ENCODE measurements at regions not wholly inside any gene's neighbourhood (a gene's known extent, or its start where the extent isn't known, plus 50 kb on each side); places are given as distances from the start of the nearest gene placed in this dataset.

DNA sequence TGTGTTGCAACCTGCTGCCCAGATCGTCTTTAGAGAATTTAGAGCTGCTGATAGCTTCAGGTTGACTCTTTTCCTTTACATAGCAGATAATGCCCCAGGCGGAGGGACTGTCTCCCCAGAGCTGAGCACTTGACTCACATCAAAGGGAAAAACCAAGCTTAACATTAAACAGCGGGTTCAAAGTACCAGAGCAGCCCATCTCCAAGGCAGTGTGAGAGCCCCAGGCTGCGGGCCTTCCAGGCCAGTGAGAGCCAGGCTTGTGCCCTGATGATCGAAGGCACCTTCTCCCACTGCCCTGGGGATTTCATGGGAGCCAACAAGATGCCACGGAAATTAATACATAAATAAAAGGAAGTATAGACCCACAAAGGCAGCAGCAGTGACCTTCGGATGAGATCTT is 275.6 kb downstream of the XXYLT1 start:
- no peak for DNase-seq (ENCODE audit: low read depth)

DNA sequence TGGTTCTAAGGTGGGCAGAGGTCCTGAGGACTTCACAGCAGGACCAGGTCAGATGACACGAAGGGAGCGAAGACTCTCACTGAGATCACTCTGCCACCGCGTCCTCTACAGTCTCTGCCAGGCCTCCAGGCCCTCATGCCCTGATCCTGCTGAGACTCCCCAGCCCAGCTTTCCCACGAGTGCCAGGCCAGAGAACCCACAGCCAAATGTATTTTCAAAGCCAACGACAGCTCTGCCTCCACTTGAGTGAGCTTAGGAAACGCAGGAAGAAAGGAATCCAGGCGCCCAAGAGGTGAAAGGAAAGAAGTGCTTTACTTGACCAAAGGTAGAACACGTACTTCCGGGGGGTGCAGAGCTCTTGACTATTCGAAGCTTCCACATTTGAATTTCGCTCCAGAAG is 275.0 kb downstream of the XXYLT1 start:
- DNase-seq (ENCODE audit: low read depth), result no peak

DNA sequence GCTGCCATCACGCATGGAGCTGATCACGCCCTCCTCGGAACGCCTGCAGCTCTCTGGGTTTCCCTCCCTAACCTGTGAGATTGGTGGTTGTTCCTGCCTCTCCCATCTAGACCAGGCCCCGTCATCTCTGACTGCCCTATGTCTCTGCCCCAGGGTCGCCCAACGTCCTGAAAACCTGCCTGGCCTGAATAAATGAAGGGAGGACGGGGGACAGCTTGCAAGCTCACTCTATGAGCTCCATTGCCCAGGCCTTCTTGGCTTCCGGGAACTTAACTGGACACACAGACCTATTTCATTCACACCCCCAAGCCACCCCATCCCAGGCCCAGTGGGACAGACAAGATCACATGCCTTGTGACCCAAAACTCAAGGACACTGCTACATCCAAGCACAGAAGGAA is 274.2 kb downstream of the XXYLT1 start:
- DNase-seq (ENCODE audit: low read depth), result no peak

DNA sequence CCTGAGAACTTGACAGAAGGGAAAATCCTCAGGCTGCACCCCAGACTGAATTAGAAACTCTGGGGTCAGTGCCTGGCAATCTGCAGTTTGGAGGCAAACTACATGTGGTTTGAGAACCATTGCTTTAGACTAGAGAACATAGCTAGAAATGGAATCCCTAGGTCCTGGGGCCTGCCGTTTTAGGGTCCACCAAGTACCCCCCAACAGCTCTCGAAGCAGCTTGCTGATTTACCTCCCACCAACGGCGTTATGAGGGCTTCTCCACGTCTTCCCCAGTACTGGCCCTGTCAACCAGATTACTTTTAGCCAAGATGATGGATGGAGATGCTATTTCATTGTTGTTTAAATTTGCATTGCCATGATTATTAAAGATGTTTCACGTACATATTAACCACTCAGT is 272.5 kb downstream of the XXYLT1 start:
- DNase-seq (ENCODE audit: low read depth), result no peak

DNA sequence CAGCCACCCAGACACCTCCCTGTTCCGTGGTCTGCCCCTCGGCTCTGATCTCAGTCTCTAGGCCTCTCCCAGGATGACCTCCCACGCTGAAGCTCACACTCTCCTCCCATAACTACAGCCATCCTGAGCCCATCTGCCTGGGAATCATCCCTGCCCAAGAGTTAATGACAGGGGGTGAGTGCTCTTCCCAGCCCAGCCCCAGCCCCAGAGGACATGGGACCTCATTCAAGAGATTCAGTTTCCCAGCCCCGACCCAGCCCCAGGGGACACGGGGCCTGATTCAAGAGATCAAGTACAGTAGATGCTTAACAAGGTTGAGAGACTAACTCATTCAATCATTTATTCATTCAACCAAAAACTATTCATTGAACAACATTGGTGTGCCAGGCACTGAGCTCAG is 272.0 kb downstream of the XXYLT1 start:
- DNase-seq (ENCODE audit: low read depth), result no peak

DNA sequence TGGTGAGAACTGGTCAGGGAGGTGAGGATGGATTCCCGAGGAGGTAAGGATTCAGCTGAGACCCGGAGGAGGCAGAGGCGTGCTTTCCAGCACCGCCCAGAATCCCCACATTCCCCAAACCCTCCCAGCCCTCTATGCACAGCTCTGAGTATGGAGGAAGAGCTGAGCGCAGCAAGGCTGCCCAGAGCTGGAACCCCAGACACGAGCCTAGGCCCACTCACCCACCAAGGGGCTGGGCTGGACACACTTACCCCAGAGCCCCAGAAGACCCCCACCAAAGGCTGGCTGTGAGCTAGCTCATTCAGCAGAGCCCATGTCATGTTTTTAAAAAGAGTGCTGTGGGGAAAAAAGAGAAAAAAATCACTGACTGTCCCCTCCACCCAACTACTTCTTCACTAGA is 271.5 kb downstream of the XXYLT1 start:
- DNase-seq (ENCODE audit: low read depth), result no peak

DNA sequence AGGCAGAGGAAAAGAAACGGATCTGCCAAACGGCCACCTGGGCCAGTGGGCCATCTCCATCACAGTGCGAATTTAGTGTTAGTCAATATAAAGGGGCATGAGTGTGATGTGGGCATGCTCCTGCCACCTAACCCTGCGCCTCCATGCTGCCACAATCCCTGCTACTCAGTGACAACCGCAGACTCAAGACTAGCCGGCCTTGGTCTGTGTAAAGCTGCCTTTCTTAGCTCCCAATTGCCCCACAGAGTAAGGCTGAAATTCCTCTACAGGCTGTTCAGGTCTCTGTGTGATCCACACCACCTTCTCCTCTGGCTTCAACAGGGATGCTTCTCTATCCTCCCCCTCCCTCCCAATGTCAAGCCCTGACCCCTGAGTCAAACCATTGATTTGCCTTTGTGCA is 269.7 kb downstream of the XXYLT1 start:
- no peak for DNase-seq (ENCODE audit: low read depth)

DNA sequence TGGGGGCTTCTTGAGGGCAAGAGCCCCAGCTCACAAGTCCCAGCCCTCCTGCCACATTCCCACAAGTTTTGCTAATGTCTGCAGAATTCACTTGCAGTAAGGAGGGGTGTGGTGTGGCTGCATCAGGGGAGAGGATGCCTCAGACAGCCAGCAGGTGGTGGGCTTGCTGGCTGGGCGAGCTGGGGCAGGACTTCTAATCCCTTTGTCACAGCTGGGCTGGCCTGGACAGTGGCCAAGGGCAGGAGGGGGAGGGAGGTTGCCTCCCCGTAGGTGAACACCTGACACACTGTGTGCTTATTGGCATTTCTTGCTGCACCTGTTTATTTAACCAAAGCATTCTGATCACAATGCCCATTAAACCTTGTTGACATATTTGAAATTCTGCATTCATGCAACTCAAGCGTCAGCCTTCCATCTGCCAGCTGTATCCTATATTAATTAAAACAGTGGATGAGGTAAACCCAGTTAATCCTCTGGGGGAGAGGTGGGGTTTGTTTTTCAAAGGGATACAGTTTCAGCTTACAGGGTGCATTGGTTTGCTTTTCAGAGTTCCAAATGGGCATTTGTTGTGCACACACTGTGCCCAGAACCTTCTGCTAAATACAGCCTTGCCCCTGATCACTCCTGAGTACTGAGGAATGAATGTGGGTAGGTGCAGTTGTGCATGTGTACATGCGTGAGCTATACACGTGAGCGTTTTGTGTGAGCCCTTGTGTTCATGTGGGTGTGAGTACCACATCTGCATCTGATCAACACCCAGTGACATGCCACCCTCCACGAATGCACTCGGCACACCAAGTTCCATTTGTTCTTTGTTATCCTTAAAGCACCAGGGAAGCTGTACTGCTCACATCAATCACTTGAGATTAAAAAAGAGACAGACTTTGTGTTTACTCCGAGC is 268.7 kb downstream of the XXYLT1 start:
- peak; percentile 37 for DNase-seq (ENCODE audit: low read depth)

DNA sequence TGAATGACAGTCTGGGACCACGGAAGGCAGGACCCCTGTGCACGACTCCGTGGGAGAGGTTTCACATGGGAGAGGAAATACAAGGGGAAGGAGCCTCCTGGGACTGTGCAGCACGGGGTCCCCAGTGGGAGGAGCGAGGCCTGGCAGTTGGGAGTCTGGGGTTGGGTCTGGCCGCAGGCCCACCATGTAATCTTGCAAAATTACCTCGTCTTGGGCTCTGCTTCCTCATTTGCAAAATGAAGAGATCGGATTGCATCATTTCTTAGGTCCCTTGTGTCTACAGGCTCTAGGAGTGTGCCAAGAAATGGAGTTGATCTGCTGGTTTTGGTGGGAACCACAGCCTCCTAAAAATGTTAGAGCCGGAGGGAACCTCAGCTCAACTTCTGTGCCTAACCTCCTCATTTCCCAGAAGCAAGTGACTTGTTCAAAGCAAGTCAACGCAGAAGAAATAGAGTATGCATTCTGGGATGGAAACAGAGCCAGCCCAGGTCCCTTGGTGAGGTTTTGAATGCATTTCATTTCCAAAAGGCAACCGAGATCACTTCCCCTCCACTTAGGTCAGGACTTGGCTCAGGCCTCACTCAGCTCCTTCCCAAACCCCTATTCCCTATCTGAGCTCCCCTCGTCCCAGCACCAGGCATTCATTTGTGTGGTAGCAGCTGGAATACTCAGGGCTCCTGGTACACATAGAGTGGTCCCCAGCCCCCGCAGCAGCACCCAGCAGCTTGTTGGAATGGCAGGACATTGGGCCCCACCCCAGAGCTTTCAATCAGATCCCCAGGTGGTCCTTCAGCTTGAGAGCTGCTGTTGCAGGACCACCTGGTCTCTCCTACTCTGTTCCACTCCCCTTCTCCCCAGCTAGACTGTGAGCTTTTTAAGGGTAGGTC is 267.7 kb downstream of the XXYLT1 start:
- peak; percentile 83 for DNase-seq (ENCODE audit: low read depth)

DNA sequence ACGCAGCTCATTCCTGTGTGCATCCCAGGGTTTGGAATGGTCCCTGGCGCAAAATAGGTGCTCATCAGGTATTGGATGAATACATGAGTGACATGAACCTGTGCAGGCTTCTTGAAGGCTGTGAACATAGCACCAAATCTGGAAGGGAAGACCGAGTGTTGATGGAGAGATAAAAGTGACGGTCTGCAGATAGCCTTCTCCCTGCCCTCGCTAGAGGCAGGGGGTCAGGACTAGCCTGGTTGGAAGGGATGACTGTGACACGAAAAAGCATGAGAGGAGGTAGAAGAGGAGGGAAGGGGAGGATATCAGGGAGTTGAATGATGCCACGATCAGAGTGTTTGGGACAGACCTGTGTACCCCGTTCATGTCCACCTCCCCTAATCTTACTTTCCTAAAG is 267.1 kb downstream of the XXYLT1 start:
- DNase-seq (ENCODE audit: low read depth), result no peak

DNA sequence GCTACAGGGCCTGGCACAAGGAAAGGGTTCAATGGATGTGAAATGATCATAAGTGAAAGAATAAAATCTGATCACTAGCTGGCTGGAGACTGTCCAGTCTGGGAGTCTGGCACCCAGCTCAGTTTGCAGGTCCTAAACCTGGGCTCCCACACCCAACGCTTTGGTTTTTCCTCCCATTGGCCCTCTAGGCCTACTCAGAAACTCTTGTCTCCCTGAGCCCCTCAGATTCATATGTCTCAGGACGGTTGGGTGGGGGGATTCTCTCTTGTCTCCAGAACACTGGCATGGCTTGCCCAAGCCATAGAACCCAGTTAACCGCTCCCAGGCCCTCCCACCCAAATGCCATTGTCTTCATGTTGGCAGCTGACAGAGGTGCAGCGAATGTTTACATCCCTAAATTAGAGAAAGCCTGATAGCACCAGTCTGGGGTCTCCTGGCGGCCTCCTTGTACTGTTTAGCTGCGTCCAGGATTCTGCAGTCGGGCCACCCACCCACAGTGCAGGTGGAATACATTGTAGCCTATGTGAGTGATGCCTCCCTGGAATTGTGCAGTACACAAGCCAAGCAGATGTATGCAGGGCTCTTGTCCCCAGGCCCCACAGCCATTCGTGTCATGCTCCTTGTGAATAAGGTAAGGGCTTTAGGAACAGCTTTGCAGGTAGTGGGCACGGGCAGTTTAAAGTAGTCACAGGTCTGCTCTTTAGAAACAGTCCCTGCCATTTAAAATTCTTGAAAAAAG is 266.3 kb downstream of the XXYLT1 start:
- no peak for DNase-seq (ENCODE audit: low read depth)

DNA sequence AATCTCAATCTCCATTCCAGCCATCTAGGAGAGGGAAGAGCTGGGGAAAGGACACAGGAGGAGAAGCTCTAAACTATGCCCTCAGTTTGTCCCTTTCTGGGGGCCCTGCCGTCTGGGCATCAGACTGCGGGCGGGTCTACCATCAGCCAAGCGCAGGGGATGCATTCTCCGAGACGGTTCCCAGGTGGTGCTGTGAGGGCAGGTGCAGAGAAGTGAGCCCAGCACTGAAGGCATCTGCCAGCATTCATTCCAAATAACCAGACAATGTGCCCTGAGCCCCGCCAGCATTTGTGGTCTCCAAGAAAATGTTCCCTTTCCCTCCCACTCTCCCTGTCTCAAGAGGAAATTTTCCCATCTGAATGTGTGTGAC is 265.7 kb downstream of the XXYLT1 start:
- no peak for DNase-seq (ENCODE audit: low read depth)

DNA sequence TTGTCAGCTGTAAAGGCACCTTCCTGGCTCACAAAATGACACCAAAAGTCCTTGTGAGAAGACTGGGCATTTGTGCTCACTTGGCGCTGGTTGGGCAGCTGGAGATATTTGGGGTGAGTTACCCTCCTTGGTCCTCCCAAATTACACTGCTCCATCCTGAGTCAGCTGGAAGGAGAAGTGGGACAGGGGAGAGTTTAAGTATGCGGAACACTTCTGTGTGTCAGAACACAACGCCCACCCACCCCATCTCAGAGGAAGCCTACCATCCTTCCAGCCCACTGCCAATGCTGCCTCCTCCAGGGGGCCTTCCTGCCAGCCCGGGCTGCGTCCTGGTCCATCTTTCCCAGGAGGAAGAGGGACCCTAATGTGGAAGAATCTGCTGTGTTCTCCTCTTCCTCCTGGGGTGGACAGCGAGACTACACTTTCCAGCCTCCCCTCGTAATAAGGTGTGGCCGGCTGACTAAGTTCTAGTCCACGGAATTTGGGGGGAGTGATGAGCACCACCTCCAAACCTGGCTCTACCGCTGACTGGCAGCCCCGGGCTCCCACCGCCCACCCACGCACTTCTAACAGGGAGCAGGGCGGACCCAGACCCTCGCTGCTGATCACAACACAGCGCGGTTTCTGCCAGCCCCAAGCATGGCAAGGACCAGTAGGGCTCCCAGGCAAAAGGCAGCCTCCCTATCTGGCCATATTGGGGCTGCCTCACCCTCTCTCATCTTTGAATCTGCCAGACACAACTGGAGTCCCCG is 265.0 kb downstream of the XXYLT1 start:
- DNase-seq (ENCODE audit: low read depth), result no peak

DNA sequence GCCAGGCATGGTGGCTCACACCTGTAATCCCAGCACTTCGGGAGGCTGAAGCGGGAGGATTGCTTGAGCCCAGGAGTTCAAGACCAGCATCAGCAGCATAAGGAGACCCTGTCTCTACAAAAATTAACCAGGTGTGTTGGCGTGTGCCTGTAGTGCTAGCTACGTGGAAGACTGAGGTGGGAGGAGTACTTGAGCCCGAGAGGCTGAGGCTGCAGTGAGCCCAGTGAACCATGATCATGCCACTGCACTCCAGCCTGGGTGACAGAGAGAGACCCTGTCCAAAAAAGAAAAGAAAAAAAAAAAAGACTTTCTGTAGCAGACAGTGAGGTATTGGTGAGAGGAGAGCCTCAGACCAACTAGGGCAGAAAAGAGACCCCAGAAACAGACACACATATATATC is 263.8 kb downstream of the XXYLT1 start:
- no peak for DNase-seq (ENCODE audit: low read depth)

DNA sequence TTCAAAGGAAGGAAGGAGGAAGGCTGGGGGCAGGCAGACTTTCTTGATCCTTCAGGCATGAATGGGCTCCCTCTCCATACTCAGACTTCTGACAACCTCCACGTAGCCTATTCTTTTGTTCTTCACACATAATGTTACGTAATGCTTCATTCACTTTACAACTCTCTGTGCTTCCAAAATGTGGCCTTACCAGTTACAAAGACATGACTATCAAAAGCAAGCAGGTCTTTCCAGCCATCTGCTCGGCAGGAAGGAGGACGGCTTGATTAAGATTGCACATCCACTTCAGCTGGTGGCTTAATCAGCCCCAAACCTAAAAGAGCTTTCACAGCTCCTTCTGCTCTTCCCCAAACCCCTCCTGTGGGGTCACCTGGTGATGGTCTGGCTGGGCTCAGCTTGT is 263.2 kb downstream of the XXYLT1 start:
- no peak for DNase-seq (ENCODE audit: low read depth)

DNA sequence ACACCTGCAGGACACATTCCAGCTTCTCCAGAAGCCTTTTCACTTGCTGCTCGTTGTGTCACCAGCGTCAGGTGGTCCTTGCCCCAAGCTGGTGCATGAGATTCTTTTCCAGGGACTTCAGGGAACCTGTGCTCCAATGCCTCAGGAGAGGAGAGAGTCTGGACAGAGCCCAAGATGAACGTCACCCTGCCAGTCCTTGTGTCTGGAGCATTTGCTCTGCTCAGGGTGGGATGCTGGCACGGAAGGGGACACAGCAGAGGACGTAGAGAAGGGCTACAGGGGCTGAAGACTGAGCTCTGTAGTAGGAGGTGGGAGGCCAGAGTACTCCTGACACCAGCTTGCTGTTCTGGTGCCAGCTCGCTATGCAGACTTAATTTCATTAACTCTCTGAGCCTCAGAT is 262.1 kb downstream of the XXYLT1 start:
- DNase-seq (ENCODE audit: low read depth), result no peak

DNA sequence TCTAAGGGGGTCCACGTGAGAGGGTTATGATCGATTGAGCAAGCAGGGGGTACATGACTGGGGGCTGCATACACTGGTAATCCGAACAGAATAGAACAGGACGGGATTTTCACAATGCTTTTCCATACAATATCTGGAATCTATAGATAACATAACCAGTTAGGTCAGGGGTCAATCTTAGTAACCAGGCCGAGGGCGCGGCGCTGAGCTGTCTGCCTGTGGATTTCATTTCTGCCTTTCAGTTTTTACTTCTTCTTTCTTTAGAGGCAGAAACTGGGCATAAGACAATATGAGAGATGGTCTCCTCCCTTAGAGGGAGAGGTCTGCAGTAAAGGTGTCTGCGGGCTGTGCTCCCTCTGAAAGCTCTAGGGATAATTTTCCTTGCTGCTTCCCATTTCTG is 261.3 kb downstream of the XXYLT1 start:
- no peak for DNase-seq (ENCODE audit: low read depth)

DNA sequence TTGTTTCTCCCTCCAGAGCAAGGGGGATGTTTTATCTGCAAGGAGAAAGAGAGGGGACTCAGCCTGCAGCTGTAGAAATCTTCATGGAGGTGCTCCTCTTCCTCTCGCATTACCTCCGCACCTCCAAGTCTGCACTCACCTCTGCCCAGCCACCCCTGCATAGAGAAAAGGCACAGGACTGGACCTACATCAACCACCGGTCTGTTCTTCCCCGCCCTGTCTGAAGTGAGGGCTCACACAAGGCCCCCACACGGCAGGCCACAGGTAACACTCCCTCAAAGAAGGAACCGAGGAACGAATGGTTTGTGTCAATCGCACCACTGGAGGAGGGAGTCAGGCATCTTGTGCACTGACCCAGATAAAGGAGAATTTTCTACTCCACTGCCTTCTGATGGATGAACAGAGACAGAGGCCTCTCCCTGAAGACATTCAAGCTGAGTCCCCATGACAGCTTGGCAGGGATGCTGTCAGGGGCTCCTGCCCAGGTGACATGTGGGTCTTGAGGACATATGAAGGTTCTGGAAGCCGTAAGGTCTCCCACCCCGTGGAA is 260.3 kb downstream of the XXYLT1 start:
- no peak for DNase-seq (ENCODE audit: low read depth)

DNA sequence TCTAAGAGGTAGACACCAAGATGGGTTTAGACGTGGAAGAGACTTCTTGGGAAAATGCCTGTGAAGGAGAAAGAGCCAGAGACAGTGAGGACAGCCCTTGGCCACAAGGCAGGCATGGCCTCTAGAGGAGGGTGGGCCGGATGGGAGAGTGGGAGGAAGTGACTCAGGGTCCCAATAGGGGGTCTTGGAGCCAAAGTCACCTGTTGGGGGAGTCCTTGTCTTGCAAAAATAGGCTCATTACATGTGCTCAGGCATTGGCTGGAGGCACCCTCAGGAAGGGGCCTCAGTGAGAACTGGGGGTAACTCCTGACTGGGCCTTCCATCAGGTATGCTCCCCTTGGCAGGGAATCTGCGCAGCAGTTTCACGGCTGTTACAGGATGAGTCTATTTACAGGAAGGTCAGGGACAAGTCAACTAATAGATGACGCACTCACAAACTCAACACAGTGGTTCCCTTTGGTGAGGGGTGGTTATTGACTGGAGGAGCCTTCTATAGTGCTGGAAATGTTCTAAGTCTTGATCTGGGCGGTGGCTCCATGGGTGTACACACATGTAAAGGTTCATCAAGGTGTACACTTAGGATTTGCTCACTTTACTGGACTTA is 259.6 kb downstream of the XXYLT1 start:
- no peak for DNase-seq (ENCODE audit: low read depth)

DNA sequence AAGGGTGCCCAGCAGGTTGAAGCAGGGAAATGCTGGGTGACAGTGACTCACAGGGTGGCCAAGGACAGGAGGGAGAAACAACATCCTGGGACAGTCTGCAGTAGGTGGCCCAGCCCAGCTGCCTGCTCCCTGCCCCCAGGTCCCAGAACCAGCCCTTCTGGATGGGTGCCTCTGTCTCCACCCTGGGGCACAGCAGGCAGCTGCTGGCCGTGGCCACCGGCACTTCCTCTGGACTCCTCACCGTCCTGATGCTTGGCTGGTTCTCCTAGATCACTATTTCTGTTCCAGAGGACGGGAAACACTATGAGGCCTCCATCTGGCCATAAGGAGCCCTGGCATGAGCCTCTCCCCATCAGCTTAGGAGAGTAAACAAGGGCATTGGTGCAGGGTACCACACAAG is 258.9 kb downstream of the XXYLT1 start:
- no peak for DNase-seq (ENCODE audit: low read depth)

DNA sequence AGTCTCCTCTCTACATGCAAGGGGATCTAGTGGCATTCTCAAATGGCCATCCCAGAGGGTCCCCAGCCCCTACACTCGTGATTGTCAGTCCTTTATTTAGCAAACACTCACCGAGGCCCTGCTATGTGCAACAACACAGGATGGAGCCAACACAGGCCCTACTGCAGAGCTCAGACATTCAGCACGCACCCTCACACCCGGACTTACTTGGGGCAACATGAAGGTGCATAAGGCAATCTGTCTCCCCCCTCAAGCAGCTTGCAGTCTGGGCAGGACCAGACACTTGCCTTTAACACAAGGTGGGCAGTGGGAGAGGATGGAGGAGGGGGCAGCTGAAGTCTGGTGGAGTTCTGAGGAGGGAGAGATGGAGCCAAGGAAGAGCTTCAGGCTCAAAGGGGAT is 258.4 kb downstream of the XXYLT1 start:
- no peak for DNase-seq (ENCODE audit: low read depth)
